DMS153 treated with DMSO at 0.1 percent for 48 hours (cell line): ENCODE measurements at regions not wholly inside any gene's neighbourhood (a gene's known extent, or its start where the extent isn't known, plus 50 kb on each side); places are given as distances from the start of the nearest gene placed in this dataset.
A peak's percentile ranks its signal among the peaks of the same experiment; 100 is the strongest.

Experiments used
- DNase-seq: peaks from one replicate; lab custom pipeline; 2025; ENCODE audit not compliant: unreplicated experiment; lab: John Stamatoyannopoulos, UW

DNA sequence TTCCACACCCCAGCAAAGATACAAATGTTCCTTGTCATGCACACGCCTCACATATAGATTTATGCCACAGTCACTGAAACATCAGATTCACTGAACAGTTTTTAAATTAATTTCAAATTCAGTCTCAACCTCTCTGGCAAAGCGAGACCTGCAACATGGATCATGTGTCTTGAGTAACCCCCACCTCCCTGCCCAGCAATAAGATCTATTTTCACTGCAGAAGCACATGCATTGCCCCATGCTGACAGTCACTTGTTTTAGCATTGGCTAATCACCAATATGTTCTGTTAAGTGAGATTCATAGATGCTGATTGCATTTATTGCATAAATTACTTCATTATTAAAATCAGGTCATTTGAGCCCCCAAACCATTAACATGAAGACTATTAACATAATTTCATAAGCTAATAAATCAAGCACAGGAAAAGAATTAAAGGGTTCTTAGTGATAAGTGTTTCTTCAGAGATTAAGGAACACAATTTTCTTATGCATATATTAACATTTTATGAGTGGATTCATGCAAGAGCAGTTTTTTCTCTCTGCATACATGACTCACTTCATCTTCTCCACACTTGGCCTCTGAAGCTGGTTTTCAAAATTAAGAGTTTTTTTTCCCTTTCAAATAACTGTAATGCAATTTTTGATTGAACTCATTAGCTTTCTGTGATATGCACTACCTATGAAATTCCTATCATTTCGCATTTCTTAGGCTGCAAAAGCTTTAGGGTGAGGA is 173.2 kb upstream of the SOX4 start:
- no peak for DNase-seq

DNA sequence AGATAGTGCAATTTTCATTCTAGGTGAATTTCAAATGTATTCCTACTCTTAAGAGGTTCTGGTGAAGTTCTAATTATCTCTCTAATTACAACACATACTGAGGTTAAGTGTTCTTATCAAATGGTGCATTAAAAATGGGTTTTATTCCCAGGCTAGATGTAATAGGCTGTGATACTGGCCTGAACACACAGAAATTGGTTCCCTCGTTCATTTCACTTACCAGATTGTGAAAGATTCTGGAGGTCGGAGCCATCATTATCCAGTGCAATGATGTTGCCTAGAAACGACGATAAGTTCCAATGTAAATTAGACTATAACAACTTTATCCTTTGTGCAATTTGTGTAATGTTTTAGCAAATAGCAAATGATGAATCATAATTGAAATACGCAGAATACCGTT is 172.6 kb upstream of the SOX4 start:
- DNase-seq: no peak

DNA sequence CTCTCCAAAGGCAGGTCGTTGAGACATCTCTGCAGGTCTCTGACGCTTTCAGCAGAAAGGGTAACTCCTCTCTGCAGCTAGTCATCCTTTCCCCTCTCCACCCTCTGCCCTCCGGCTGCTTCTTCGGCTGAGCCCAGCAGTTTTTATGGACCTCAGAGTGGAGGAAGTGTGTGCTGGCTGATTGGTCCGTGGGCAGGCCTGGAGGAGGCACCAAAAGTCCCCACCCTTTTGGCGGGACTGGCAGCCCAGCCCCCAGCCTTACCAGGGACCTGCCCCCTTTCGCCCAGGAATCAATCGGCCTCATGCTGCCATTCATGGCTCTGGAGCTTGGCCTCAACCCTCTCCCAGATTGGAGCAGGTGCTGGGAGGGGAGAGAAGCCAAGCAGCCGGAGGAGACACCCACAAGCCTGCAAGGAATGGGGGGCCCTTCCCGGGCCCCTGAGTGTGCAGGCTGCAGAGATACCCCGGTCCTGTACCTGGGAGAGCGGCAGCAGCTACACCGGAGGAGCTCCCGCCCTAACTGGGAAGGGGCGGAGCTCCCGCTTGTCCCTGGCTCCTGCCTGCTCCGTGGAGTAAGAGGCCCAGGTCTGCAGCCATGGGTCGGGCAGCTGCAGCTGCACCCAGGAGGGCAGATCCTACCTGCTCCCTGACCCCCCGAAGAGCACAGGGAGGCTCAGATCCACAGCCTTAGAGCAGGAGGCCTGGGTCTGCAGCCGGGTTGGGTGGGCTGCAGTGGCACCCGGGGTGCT is 170.3 kb upstream of the SOX4 start:
- no peak for DNase-seq

DNA sequence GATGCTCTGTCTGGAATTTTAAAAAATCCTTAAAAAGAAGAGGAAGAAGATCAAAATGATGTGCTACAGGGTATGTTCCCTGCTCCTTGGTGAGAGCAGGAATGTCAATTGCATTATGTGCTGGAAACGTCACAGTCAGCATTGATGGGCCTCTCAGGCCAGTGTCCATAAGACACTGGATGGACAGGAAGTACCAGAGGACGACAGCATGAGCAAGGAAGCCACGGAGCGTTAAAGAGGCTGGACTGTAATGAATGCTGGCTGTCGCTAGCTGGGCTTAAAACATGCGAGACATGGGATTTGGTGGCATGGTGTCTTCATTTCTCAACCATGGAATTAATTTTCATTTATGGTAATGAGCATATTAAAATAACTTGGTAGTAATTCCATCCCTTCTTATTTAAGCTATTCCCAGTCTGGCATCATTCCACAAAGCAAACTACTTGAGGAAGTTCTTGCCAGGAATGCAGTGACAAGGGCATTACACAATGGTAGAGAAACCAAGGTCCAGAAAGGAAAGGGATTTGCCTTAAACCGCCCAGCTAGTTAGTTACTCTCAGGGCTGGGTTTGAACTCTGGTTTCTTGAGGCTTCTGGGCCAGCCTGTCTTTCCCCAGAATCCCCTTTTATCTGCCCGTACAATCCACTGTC is 166.6 kb upstream of the SOX4 start:
- DNase-seq: no peak

DNA sequence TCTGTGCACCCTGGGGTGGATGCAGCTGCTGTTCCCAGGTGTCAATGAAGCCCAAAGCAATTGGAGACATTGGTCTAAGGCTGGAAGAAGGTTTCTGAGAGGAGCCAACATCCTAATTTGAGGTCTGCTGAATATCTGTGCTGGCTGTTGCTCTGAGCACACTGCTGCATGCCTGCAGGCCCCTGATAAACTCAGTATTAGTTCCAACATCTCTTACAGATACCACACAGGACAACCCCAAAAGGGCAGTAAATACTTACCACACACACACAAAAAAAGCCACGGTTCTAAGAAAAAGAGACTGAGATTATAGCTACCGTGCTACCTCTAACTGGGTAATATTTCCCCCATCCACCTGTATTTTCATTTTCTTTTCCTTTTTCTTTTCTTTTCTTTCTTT is 164.3 kb upstream of the SOX4 start:
- no peak for DNase-seq

DNA sequence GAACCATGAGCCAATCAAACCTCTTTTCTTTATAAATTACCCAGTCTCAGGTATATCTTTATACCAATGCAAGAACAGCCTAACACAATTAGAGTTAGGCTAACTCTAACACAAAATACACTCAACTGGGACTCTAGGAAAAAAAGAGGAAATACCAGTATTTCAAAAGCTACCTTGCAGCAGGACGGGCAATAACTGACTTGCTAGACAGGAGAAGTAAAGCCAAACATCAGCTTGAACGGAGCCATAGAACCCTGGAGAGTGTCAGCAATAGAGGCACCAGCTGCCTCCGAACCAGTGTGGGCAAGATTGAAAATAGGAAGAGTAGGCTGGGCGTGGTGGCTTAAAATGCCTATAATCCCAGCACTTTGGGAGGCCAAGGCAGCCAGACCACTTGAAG is 162.0 kb upstream of the SOX4 start:
- DNase-seq: no peak

DNA sequence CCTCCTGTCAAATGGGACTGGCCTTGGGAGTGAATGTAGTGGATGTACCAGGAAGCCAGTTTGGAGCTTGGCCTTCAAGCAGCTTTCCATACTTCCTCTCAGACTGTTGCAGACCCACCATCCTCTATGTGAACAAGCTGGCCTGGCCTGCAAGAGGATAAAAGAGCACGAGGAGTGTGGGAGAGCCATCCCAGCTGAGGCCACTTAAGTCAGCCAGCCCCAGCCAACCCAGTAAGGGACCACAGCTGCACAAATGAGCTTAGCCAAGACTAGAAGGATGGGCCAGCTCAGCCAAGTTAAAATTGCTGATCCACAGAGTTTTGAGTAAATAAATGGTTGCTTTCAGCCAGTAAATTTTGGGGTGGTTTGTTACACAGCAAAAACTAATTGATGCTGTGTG is 156.9 kb upstream of the SOX4 start:
- no peak for DNase-seq

DNA sequence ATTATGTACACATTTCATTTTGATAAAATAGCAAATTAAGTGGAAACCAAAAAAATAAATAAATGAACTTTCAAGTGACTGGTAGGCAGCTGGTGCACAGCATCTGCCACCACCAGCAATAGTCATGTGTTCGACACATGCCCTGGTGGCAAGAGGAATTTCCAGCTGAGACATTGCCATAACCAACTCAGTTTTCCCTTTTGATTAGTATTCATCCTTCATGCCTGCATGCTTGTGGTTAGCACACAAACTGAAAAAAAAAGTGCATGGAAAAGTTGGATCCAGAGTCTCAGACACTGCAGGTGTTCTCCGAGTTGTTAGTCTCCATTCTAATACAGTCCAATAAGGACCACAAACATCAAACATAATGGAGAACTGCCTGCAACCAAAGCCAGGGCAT is 156.0 kb upstream of the SOX4 start:
- DNase-seq: no peak

DNA sequence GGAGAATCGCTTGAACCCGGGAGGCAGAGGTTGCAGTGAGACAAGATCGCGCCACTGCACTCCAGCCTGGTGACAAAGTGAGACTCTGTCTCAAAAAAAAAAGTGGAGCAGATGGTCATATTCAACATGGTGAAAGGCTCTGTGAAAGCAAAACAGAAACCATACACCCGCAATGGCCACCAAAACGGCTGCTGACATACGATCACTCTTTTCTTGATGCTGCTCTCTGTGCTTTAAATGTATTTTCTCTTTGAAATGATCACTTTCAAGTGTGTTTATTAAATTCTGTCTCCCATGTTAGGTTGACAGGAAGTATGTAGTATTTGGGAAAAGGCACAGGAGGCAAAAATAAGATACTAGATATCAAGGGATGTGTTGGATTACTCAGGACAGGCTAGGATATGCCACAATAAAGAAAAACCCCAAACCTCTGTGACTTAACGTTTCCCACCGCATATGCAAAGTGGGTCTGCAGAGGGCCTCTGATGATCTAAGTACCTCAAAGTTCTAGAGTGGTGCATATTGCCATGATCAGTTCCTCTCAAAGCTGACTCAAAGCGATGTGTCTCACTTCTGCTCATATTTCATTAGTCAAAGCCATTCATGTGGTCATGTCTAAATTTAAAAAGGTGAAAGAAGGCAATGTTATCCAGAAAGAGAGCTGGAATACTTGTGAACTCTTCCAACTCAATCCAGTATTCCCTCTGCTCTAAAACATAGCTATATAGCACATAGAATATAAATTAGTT is 155.1 kb upstream of the SOX4 start:
- DNase-seq: no peak

DNA sequence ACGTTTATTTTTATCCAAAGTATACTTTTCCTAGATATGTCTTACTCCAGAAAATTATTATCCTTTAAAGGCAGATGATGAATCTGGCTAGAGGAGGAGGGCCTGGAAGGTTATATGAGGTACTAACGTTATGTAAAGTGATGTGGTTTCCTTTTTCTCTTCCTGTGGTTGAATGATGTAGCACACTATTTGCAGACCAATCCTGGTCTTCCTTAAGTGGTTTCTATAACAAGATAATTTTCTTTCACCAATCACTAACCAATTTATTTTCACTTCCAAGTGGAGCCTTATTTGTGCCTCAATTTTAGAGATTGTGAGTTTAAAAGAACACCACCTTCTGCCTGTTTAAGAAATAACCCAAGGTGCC is 154.6 kb upstream of the SOX4 start:
- no peak for DNase-seq

DNA sequence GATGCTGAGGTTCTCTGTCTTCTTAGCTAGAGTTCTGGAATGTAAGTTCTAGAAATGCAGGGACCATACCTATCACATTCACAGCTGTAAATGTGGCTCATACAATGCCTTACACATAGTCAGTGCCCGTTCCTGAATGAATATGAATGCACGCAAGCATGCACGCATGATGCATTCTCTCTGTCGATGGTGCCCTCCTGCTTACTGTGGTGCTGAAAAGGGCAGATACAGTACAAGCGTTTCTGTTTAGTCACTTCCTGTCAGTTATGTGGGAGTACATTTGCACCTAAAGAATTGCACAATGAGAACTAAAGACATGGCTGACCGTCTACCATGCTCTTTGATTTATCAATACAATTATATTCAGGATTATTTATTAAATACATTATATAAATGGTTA is 152.2 kb upstream of the SOX4 start:
- no peak for DNase-seq

DNA sequence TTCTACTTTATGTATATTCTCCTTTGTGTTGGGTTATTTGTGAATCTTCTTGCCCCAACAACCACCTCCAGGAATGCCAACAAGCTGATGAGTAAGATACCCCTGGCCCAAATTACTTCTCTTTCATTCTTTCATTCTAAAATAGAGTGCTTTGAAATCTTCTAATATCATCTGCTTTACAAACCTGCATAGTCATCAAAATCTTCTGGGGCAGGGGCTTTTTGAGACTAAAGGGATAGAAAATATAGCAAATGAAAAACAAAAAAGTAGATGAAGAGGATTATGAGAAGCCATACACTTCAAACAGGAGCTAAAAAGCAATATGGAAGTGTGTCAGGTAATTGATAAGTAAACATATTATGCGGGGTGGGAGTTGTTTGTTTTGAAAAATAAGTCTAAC is 150.7 kb upstream of the SOX4 start:
- no peak for DNase-seq

DNA sequence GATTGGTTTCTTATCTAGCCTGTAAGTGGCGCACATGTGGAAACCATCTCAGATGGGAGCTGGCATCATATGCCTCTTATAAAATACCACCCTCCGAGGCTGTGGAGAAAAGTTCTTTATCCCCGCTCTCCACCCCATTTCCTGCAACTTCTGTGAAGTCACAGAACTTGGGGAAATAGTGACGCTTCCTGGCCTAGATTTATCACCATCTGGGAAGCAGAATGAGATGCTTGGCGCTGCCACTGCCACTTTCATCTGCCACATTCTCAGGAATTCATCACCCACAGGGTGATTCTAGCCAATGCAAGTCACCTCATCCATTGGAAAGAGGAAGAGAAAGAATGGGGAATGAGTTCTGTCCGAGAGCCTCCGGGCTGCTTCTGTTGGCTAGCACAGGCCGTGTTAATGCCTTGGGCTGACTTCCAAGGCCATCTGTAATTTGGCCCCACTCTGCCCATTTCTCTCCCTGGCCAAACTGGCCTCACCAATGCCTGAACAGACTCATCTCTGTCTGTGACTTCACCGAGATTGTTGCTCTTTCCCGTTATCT is 148.8 kb upstream of the SOX4 start:
- DNase-seq: no peak

DNA sequence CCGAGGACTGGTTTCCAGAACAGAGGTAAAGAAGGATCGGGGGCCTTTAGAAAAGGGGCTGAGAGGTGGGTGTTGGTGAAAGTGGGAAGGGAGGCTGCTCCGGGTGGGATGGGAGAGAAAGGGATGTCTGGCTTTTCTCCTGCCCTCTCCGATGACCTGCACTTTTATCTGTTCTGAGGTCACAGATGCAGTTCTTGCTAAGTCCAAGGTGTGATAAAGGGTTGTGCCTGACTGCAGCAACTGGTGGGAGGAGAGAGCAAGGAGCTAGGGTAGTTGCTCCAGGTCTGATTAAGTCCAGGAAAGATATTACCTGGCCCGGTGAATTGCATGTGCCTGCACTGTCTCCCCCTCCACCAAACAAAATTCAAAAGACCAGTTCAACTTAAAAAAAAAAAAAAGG is 145.6 kb upstream of the SOX4 start:
- DNase-seq: no peak

DNA sequence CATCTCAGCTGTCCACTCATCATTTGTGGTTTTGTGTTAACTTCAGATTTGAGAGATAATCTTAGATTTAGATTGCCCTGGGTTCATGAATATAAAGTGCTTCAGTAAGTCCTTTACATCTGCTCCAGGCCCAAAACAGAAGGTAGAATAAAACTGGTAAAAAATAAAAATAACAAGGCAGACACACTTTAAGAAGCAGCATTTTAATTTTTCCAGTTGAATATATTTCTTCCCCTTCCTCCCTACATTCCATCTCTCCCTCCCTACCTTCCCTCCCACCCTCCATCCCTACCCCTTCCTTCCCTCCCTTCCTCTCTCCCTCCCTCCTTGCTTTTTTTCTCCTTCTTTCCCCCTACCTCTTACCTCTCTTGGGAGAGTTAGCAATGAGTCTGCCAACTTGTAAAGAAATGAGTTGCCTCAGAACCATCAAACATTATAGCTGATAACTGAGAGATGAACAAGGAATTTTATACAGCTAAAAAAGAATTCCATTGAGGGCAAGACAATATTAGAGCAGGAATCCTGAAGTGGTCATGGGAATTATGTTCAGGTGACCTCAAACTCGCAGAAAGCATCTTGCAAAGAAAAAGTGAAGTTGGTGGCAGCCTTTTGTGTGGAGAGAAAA is 145.0 kb upstream of the SOX4 start:
- no peak for DNase-seq

DNA sequence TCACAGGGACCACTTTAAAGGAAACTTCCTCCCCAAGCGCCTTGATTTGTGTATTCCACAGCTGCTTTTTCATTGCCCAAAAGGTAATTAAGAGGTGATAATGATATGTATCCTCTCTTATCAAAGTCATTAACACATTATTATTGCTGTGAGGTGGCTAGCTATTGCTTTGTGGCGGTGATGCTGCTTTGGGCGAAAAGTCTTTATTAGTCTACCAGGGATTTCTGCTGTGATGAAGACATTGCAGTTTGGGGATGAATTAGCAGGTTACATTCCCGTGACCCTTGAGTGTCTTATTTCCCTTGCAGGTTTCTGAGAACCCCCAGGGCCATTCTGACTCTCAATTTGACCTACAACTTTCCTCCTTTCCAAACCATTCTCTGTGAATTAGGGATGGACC is 143.4 kb upstream of the SOX4 start:
- DNase-seq: no peak

DNA sequence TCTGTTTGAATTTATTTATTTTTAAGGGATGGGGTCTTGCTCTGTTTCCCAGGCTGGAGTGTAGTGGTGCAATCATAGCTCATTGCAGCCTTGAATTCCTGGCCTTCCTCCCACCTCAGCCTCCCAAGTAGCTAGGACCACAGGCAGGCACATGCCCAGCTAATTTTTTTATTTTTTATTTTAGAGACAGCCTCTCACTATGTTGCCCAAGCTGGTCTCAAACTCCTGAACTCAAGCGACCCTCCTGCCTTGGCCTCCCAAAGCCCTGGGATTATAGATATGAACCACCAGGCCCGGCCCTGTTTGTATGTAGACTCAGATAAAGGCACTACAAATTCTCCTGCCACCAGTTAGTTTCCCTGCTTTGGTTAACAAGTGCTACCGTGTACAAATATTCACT is 142.9 kb upstream of the SOX4 start:
- no peak for DNase-seq

DNA sequence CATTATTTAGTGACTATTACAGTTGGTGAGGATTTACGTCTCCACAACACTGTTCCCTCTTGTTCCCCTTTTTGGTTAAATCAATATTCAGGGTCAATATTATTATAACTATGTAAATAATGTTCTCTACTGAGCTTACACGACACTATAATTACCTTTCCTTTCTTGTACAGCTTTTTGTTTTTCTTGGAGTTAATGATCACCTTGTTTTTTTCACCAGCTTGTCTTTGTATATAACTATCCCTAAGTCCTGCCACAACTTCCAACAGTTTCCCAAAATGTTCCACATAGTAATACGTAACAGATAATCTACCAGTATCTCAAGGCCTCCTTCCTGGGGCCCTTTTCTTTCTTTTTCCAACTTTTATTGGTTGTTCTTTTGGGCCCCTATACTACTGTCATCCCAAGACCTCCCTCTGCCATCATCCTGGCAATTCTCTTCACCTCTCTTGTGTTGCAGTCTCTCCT is 142.0 kb upstream of the SOX4 start:
- no peak for DNase-seq

DNA sequence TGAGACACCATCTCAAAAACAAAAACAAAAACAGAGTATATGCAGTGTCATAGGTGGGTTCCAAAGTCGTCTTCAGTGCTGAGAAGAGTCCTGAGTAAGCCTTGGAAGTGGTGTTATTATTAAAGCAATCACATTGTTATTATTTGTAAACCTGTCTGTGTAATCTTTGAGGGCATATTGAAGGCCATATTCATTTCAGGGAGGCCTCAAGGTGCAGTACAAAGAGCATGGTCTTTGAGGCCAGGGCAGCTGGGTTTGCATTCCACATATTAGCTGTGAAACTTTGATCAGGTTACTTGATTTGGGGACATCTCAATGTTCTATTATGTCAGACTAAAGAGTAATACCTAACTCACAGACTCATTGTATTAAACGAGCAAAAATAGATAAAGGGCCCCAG is 139.3 kb upstream of the SOX4 start:
- no peak for DNase-seq

DNA sequence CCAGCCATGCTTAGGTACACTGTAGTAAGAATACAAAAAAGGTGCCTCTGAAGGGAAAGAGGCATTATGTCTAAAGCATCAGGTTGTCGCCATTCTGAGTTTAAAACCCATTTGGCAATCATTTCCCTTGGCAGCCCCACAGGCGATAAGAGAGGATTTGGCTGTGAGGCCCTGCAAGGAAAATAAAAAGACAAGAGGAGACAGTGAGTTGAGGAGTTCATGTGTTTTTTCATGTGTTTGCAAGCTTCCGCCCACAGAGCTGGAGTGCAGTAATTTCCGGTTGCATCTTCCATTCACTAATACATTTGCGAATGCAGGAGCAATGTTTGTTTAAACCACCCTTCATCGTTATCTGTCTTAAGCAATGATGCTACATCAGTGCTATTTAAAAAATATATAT is 138.5 kb upstream of the SOX4 start:
- DNase-seq: peak; percentile 39

DNA sequence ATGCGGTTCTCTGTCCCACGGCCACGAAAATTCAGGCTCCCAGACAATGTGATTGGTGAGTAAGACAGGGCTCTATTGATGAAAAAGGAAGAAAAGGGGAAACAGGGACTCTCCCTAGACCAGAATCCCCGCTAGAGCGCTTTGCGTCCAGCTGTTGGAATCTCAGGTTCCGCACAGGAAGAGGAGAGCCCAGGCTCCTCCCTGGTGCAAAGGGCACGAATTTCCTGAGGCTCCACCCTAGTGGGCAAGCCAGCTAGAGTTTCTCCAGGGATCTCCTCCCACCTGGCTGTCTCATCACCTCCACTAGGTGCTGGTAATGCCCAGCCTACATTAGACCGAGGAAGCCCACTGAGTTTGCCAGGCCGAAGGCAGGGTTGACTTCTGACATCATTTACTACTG is 135.9 kb upstream of the SOX4 start:
- DNase-seq: no peak
